COLO829 (cell line): ENCODE measurements at regions not wholly inside any gene's neighbourhood (a gene's known extent, or its start where the extent isn't known, plus 50 kb on each side); places are given as distances from the start of the nearest gene placed in this dataset.

Experiments
- DNase-seq: peaks from one replicate; pipeline ENCODE4 v3.0.0; 2012; ENCODE audit warnings: low spot score

DNA sequence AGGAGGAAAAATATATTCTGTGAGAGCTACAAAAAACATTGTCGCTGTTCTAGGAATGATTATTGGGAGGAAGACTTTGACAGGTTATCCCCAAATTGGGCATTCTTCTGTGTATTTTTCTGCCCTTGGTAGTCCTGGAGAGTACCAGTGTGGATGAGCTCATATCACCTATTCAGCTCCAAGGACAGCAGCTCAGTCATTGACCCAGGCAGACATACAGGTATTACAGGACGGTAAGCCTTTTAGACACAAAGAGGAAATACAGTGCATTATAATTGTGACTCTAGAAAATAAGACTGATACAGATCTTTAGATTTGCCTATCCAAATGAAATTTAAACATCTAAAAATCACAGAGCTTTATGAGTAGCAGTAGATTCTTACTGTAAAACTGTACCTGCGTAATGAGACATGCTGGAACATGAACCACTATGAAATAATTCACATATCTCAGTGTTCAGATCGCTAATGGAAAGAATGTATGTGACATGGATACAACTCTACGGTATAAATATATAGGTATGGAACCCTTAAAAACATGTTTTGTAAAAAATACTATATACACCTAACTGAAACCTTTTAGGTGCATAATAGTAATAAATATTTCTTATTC, 56.0 kb downstream of the PLK2 start:
- DNase-seq = no peak

DNA sequence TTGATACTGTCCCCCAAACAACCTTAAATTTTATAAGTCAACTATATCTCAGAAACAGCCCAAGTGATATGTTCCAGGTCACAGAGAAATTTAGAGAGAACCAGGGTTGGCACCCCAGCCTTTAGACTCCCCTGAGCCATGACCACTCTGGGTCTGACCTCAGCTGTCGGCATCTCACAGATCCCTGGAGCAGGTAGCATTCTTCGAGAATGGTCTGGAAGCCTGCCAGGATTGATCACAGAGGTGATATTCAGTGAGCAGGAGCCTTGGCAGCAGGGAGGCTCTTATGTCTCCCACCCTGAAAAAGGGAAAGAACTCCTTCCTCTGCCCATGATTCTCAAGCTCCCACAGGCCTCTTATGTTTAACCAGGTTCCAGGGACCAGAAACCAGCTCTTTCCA, 58.2 kb downstream of the PLK2 start:
- no peak for DNase-seq

DNA sequence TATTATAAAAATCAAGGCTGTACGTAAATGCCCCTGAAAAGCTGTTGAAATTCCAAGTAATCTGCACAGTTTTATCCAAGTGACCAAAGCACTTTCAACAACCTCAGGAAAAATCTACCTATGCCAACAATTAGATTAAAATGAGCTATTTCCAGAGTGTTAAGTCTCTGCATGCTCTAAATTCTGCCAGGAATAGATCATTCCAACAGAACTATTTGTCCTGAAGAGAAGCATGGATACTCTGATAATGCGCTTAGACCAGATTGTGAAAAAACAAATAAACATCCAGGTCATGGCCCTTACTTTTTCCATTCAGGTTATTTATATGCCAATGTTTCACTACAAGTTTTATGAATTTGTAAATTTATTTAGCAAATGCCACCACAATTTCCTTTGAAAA, 59.1 kb downstream of the PLK2 start:
- no peak for DNase-seq

DNA sequence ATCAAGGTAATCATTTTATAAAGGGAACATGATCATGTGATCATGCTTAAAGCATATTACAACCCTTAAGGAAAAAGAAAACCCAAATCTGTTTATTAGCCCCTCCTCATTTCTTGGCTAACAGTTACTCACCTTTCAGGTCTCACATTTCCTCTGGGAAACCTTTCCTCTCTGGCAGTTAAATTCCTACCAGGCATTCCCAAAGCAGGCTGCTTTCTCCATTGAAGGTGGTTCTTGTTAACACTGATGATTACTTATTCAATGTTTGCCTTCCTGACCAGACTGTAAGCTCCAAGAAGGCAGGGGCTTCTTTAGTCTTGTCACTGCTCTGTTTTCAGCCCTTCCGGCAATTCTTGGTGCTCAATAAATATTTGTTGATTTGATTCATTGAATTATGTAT, 59.9 kb downstream of the PLK2 start:
- DNase-seq = no peak

DNA sequence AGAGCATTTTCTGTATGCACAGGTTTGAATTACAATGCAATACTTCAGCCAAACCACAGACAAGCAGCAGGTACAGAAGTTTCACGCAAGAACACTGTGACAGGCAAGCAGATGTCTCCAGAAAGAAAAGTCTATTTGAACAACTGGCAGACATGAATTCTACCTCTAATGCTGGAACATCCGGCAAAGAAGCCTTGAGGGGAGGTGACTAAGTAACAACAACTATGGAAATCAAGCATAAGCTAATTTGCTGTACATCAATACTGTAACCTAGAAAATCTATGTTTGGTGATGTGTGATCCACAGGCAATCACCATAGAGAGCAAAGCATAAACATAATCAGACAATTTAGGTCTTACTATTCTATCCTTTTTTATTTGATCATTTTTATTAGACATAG, 65.5 kb downstream of the PLK2 start:
- no peak for DNase-seq

DNA sequence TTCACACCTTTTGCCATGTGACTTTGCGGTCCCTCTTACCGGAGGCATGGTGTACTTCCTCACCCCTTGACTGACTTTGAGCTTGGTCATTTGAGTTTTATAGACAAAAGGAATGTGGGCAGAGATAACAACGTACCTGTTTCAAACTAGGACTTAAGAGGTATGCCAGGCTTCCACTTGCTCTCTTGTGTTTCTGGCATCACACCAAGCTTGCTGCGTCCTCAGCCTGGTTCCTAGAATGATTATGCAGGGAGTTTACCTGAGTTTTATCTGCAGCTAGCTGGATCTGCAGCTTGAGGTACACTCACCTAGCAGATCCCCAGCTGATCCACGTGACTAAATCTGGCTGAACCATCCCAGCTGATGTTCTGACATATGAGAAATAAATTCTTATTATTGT, 66.2 kb downstream of the PLK2 start:
- no peak for DNase-seq

DNA sequence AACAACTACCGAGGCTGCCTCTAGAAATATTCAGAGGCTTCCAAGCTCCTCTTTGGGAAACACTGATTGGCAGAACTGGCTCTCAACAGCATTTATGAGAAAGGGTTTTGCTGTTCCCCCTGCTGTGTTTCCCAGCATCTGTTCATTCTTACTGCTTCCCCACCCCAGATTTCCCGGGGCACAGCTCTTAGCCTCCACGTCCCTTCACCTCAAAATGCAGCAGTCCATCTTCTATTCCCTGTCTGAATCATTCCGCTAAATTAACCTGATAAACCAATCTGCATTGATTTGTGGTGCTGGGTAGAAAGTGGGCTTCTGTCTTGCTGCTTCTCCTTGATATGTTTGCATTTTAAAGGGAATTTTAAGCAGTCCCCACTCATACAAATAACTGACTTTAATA, 67.4 kb downstream of the PLK2 start:
- DNase-seq = no peak

DNA sequence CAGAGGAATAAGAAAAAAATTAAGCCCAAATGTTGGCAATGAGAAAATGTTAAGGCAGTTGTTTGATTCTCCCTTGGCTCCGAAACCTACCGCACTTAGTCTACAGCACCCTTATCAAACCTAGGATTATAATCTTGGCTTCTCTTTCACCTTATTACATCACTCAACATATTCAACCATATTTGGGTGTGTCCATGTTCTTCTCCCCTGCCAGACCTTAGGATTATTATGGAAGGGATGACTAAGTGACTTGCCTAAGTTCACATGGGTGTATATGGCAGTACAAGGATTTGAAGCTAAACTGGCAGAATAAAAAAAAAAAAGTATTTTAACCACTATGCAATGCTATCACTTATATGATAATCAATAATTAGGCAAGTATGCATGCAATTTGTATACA, 76.4 kb downstream of the PLK2 start:
- no peak for DNase-seq

DNA sequence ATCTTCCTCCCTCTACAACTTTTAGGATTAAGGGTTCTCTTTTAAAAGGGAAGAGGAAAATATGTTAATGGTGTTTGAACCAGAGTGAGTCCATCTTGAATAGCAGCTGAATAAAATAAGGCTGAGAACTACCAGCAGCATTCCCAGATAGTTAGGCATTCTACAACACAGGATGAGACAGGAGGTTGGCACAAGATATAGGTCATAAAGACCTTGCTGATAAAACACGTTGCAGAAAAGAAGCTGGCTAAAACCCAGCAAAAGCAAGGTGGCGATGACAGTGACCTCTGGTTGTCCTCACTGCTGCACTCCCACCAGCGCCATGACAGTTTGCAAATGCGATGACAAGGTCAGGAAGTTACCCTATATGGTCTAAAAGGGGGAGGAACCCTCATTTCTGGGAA, 77.8 kb downstream of the PLK2 start:
- DNase-seq = no peak

DNA sequence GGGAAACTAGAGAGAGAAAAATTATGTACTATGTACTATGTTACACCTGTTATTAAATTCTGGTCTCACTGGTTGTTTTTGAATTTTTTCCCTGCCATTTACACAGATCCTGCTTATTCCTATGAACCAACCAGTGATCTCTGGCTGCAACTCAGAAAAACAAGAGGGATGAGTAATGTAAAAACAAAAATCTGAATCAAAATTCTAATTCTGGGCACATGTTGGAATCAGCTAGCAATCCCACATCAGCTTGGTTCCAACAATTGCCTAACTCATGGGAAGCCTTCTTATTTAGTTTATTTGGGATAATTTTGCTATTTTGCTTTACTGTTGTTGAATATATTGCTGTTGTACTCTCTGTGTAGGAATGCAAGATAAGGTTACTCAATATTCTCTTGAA, 78.3 kb downstream of the PLK2 start:
- DNase-seq = no peak

DNA sequence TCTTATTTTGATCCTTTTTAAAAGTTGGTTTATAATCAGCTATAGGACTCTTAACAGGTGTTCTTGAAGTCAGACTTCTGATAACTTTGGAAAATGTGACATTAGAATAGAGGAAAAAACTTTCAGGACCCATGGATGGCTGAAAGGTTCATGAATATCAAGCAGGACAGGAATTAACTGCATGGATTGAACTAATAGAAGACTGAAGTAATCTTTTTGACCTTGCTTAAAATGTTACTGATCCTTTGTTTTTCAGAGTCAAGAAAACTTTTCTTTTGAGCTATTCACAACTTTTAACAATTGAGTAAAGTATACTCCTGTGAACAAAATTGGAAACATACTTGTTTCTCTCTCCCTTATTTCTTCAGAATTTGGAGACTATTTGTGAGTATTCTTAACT, 79.2 kb downstream of the PLK2 start:
- no peak for DNase-seq

DNA sequence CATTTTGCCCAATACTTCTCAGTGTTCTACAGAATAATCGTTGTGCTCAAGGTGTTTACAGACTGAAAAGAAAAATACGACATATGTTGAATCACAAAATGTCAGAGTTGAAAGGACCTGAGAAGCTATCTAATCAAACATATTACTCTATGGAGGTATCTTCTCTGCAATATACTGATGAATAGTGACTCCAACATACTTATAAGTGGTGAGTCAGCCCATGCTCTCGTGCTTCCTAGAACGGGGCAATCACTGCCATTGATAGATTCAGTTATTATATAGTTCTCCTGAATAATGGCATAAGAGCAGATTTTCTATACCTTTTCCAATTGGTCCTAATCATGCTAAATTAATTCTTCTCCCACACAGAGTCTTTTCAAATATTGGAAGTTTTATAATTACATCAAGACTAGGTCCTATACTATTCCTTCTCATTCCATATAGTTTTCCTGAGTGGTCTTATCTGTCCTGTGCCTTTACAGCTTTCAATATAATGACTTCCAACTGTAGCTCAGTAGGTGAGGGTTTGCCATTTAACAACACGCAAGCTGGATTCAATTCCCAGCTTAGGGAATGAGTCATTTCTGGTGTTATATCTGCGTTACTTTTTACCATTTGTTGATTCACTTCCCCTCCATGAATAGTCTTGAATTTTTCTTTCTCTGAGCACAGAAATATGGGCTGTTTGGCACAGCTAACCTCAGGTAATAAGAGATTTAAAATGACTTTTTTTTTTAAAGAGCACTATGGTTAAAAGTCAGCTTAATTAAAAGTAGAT, 81.1 kb downstream of the PLK2 start:
- DNase-seq = no peak

DNA sequence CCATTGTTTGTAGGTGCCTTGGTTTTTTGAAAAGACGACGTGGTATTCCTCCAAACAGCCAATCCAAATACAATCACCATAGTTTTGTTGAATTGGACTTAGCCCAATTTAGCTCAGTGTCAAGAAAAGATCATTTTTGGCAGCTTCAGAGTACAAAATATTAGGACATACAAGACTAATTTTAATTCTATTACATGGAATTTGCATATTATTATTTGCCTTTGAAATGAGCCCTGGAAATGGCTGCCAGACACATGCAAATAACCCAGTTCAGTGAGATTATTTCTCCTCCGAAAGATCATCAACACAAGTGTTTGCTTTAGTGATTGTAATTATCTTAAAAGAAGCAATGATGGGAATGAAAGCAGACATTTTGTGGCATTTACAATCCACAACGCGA, 89.3 kb downstream of the PLK2 start:
- DNase-seq = no peak

DNA sequence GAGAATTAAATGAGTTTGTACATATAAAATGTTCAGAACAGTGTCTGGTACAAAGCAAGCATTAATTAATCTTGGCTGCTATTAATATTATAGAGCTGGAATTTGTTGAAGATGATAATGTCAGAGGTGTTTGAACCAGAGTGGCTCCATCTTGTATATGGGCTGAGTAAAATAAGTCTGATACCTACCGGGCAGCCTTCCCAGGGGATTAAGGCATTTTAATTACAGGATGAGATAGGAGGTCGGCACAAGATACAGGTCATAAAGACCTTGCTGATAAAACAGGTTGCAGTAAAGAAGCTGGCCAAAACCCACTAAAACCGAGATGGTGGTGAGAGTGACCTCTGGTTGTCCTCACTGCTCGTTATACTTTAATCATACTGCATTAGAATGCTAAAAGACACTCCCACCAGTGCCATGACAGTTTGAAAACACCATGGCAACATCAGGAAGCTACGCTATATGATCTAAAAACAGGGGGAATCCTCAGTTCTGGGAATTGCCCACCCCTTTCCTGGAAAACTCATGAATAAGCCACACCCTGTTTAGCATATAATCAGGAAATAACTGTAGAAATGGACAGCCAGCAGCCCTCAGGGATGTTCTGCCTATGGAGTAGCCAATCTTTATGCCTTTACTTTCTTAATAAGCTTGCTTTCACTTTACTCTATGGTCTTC, 90.2 kb downstream of the PLK2 start:
- DNase-seq = no peak

DNA sequence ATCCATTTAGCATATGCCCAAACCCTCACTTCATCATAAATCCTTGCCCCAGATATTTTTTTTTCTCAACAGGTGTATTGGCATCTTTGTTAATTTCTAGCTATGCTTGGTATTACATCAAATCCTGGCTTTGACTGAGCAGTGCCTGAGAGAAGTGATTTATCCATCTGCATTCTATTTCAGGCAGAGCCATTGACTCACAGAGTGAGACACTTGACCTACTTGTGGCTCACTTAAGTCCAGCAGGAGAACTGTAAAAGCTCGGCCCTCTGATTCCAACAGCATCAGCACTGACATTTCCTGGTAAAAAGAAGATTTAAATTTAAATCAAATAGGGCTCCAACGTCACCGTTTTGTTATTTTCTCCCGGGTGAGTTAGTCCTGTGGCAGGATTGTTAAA, 93.4 kb downstream of the PLK2 start:
- DNase-seq = no peak

DNA sequence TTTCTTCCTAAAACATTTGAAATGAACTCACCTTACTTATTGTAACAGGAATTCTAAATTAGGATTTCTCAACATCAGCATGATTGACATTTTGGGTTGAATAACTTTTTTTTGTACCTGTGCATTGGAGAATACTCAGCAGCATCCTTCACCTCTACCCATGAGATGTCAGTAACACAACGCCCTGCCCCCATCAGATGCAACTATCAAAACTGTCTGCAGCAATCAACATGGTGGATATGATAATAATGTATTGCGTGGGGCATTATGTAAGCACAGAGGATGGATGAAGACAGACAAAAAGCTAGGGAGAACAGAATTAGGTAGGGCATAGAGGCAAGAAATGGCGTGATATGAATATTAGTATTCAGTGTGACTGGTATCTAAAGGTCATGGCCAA, 94.1 kb downstream of the PLK2 start:
- DNase-seq = no peak

DNA sequence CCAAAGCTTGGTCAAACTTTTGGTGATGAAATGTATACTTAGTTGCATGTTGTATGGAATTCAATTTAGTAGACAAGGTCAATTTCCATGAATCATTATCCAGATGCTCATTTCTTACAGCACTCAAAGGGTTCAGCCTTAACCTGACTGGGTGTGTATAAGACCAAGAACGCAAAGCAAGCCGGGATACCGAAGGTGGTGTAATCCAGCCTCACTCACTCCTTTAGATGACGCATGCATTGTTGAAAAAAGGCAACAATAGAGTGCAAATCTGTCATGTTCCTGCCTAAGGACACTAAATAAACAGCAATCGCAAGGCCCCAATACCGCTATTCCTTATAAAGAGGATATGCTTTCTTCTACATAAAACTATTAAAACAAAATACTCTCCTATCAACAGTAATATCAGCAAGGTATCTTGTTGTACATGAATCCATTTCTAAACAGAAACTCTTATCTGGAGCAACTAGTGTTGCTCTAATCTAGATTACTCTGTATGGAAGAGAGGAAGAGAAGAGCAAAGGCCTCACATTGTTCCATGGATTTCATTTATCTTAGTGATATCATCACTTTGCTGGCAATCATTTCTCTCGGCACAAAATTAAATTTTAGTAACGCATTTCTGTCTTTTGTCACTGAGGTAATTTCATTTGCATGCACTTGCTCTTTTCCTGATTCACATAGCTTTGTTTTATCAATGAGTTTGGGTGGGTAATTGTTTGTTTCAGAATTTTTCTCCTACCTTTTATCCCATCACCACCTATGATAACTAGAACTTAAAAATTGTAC, 96.2 kb downstream of the PLK2 start:
- no peak for DNase-seq

DNA sequence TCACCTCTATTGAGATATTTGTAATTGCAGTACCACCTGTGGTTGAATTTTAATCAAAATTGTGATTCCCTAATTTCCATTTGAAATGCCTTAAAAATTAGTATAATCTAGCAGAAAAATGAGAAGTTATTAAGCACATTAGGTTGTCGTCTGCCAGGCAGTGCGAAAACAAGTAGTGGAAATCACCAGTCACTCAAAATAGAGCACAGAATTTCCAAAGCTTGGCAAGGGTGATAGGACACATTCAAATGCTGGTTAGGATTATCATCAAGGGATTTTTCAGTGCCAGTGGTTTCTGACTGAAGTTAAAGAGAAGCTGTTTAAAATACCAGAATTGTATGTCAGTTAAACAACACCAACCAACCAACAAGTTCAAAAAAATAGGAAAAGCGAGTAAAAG, 97.8 kb downstream of the PLK2 start:
- no peak for DNase-seq

DNA sequence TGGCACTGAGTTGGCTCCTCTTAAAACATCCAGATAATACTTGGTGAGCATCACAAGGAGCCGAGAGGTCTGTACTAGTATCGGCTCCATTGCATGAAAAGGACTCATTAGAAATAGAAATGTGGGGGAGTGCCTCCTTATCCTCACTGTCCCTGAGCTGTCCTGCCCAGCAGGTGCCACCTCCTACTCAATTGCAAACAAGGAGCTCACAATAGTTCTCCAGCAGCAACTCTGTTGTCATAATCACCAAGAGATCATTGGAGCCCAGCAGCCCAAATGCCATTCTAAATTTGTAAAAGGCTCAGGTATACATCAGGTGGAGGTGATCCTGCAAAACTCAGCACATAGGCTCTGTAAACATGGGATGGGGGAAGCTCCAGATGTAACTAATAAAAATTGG, 99.1 kb downstream of the PLK2 start:
- DNase-seq = no peak

DNA sequence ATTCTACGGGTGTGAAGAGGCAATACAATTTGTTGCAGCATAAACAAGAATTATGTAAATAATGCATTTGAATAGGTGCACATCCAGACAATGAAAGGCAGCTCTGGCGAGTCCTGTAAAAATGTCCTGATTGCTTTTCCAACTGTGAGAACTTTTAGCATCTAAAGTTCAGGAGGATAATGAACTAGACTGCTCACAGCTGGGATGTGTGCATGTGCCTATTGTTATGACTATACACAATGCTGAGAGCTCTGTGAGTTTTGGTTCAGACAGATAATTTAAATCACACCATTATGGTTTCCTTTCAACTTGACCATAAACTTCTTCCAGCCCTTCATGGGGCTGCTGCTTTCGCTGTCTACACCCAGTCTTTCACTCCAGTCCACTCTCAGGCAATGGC, 99.9 kb downstream of the PLK2 start:
- DNase-seq = no peak

DNA sequence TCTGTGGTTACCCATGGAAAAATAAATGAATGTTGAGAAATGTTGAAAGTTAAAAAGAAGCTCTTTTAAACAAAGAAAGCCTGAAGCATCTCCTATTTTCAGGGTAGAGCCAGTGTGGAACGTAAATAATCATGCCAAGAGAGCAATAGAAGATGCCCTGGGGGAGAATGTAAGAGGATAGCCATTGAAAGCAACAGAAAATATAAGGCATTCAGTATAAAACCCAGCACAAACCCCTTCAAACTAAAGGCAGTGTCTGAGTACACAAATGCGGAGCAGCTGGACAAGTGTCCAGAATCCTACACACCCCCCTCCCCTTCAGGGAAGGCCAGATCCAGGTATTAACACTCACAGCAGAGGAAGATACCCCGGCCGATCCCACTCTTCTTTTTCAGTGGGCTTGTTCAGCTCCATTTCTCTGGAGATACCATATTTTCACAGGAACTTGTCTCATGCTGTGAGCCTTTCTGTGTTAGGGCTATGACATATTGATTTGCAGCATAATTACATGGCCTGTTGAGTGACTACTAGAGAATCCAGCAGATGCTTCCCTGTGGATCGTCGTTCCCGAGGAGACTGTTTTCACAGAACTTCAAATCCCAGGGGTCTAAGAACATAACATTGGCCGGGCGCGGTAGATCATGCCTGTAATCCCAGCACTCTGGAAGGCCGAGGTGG, 101.2 kb downstream of the PLK2 start:
- peak; percentile 37 for DNase-seq

DNA sequence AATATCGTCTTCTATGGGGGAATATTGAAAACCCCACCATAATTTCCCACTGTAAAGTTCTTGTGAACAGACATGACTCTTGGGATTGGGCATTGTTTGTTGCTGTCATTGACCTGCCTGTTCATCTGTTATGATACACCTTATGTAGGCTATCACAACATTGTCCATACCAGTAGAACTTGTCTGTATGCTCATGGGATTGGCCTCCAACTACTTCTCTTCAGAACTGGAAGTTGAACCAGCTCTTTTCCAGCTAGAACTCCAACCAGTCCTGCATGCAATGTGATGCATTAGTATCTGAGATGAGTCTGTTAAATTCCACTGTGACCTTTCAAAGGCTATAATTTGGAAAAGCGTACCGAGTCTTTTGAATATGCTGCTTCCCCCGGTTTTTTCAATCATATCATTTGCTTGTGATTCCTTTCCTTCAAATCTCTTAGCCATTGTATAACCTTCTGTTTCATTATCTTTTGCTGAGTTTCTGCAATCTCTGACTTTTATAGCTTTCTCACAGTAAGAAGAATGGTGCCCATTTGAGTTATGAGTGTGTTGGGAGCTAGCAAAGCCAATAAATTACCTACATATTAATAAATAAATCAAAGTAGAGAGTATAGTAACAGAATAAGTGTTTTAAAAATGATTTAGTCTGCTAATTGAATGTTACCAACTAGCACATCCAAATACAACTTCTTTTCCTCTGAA, 101.9 kb downstream of the PLK2 start:
- DNase-seq = no peak
